OCI-LY1 (cell line): ENCODE measurements at regions not wholly inside any gene's neighbourhood (a gene's known extent, or its start where the extent isn't known, plus 50 kb on each side); places are given as distances from the start of the nearest gene placed in this dataset.

Experiments
- H2AFZ ChIP-seq: fragments of 200-600 bp; sonication (generic), shearing (Covaris generic); 2 replicates; pipeline ENCODE4 v1.6.0; 2014; ENCODE audit warnings: antibody characterized with exemption, mild to moderate bottlenecking, low read length
- H3F3A ChIP-seq: fragments of 200-600 bp; sonication (generic), shearing (Covaris generic); 2 replicates; pipeline ENCODE4 v1.6.0; 2014; ENCODE audit warnings: mild to moderate bottlenecking, antibody characterized with exemption, low read length, moderate library complexity; ENCODE audit not compliant: insufficient read depth
- H3K27ac ChIP-seq: fragments of 200-600 bp; sonication (generic); 2 replicates; pipeline ENCODE4 v1.5.1; 2014; ENCODE audit warnings: low read length, mixed run types, mild to moderate bottlenecking, low read depth; ENCODE audit not compliant: poor library complexity, severe bottlenecking
- H3K27me3 ChIP-seq: fragments of 200-600 bp; sonication (generic); 2 replicates; pipeline ENCODE4 v1.6.0; 2014; ENCODE audit warnings: antibody characterized with exemption, mild to moderate bottlenecking, low read length, moderate library complexity; ENCODE audit not compliant: insufficient read depth
- H3K36me3 ChIP-seq: fragments of 200-600 bp; sonication (generic); 2 replicates; pipeline ENCODE4 v1.6.1; 2014; ENCODE audit warnings: mild to moderate bottlenecking, antibody characterized with exemption, low read length, moderate library complexity, mixed read lengths; ENCODE audit not compliant: insufficient read depth
- H3K4me1 ChIP-seq: fragments of 200-600 bp; sonication (generic); 2 replicates; pipeline ENCODE4 v1.5.1; 2014; ENCODE audit warnings: mild to moderate bottlenecking, low read length, moderate library complexity; ENCODE audit not compliant: insufficient read depth, severe bottlenecking
- H3K4me2 ChIP-seq: fragments of 200-600 bp; sonication (generic), shearing (Covaris generic); 2 replicates; pipeline ENCODE4 v1.6.1; 2014; ENCODE audit warnings: low read length
- H3K4me3 ChIP-seq: fragments of 200-600 bp; sonication (generic); 2 replicates; pipeline ENCODE4 v1.5.1; 2014; ENCODE audit warnings: low read length, low read depth, mild to moderate bottlenecking, mixed read lengths; ENCODE audit not compliant: poor library complexity, severe bottlenecking
- H3K79me2 ChIP-seq: fragments of 200-600 bp; shearing (Covaris generic); 2 replicates; pipeline ENCODE4 v1.6.1; 2016; ENCODE audit warnings: mixed run types, low read length, mixed read lengths; ENCODE audit not compliant: insufficient read depth
- H3K9ac ChIP-seq: fragments of 200-600 bp; sonication (generic), shearing (Covaris generic); 2 replicates; pipeline ENCODE4 v1.6.1; 2014; ENCODE audit warnings: mild to moderate bottlenecking, low read length, mixed read lengths
- H3K9me2 ChIP-seq: fragments of 200-600 bp; sonication (generic), shearing (Covaris generic); 2 replicates; pipeline ENCODE4 v1.6.1; 2014; ENCODE audit warnings: low read depth, mild to moderate bottlenecking, low read length, mixed read lengths
- H3K9me3 ChIP-seq: fragments of 200-600 bp; shearing (Covaris generic); 2 replicates; pipeline ENCODE4 v1.6.1; 2014; ENCODE audit warnings: low read length, mixed read lengths
- H4K20me1 ChIP-seq: fragments of 200-600 bp; sonication (generic), shearing (Covaris generic); 2 replicates; pipeline ENCODE4 v1.6.0; 2016; ENCODE audit warnings: mild to moderate bottlenecking, low read length; ENCODE audit not compliant: insufficient read depth
- EZH2 ChIP-seq: fragments of 200-600 bp; sonication (generic), shearing (Covaris generic); IDR thresholded peaks from 2 replicates; pipeline ENCODE4 v1.8.0; 2017; ENCODE audit warnings: borderline replicate concordance, mixed run types, mild to moderate bottlenecking, antibody characterized with exemption, low read length, moderate library complexity, mixed read lengths
- TF ChIP-seq, protein P1 (sequence below): fragments of 200-600 bp; sonication (generic), shearing (Covaris generic); IDR thresholded peaks from 2 replicates; pipeline ENCODE4 v1.5.1; 2017; ENCODE audit warnings: mild to moderate bottlenecking, antibody characterized with exemption, low read length, moderate library complexity, mixed read lengths

- Histone ChIP-seq H3K36me3 (no peaks in the 10 kb centered on the region), H3K9me3 (no peaks in the 10 kb centered on the region), H3K4me2 (no peak overlapping the region), H3K27me3 (no peaks in the 10 kb centered on the region), H4K20me1 (no peaks in the 10 kb centered on the region), H3K9ac (no peak overlapping the region), H3F3A (no peaks in the 10 kb centered on the region), H3K79me2 (no peaks in the 10 kb centered on the region), H3K9me2 (no peaks in the 10 kb centered on the region), H3K4me3 (no peak overlapping the region), H3K4me1 (no peaks in the 10 kb centered on the region), H3K27ac (no peak overlapping the region), H2AFZ (no peak overlapping the region)
- TF ChIP-seq, protein P1, sequence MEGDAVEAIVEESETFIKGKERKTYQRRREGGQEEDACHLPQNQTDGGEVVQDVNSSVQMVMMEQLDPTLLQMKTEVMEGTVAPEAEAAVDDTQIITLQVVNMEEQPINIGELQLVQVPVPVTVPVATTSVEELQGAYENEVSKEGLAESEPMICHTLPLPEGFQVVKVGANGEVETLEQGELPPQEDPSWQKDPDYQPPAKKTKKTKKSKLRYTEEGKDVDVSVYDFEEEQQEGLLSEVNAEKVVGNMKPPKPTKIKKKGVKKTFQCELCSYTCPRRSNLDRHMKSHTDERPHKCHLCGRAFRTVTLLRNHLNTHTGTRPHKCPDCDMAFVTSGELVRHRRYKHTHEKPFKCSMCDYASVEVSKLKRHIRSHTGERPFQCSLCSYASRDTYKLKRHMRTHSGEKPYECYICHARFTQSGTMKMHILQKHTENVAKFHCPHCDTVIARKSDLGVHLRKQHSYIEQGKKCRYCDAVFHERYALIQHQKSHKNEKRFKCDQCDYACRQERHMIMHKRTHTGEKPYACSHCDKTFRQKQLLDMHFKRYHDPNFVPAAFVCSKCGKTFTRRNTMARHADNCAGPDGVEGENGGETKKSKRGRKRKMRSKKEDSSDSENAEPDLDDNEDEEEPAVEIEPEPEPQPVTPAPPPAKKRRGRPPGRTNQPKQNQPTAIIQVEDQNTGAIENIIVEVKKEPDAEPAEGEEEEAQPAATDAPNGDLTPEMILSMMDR: peak; percentile 22; the same call in 1 of the 2 replicates
- no peak for TF ChIP-seq EZH2
These were observed 784.1 kb upstream of the CDH7 start for GRCh38 chr18:64966667-64967066.

- Histone ChIP-seq H3K27ac (no peak overlapping the region), H3K4me1 (no peaks in the 10 kb centered on the region), H4K20me1 (no peaks in the 10 kb centered on the region), H3F3A (no peaks in the 10 kb centered on the region), H3K9me2 (no peaks in the 10 kb centered on the region), H3K9ac (no peak overlapping the region), H2AFZ (no peak overlapping the region), H3K36me3 (no peaks in the 10 kb centered on the region), H3K9me3 (no peaks in the 10 kb centered on the region), H3K4me2 (no peak overlapping the region), H3K4me3 (no peak overlapping the region), H3K27me3 (no peaks in the 10 kb centered on the region), H3K79me2 (no peaks in the 10 kb centered on the region)
- no peak for TF ChIP-seq EZH2
- TF ChIP-seq, protein P1: no peak
These were observed 794.3 kb upstream of the CDH7 start for GRCh38 chr18:64956465-64956864.

GRCh38 chr18:64949885-64950284 is 800.9 kb upstream of the CDH7 start:
- Histone ChIP-seq H2AFZ (no peak overlapping the region), H3K27ac (no peak overlapping the region), H3K27me3 (no peaks in the 10 kb centered on the region), H3K4me2 (no peak overlapping the region), H3F3A (no peaks in the 10 kb centered on the region), H3K79me2 (no peaks in the 10 kb centered on the region), H4K20me1 (no peaks in the 10 kb centered on the region), H3K9ac (no peak overlapping the region), H3K4me1 (no peaks in the 10 kb centered on the region), H3K36me3 (no peaks in the 10 kb centered on the region), H3K9me3 (no peaks in the 10 kb centered on the region), H3K4me3 (no peak overlapping the region), H3K9me2 (no peaks in the 10 kb centered on the region)
- TF ChIP-seq, protein P1: no peak
- TF ChIP-seq EZH2: no peak
